ENCODE measurements at regions not wholly inside any gene's neighbourhood (a gene's known extent, or its start where the extent isn't known, plus 50 kb on each side); places are given as distances from the start of the nearest gene placed in this dataset.
"Not testable (repeated sequence)": the region's sequence is repeated elsewhere in the genome, so short reads cannot be mapped to it uniquely, and the experiment has no call there.

DNA sequence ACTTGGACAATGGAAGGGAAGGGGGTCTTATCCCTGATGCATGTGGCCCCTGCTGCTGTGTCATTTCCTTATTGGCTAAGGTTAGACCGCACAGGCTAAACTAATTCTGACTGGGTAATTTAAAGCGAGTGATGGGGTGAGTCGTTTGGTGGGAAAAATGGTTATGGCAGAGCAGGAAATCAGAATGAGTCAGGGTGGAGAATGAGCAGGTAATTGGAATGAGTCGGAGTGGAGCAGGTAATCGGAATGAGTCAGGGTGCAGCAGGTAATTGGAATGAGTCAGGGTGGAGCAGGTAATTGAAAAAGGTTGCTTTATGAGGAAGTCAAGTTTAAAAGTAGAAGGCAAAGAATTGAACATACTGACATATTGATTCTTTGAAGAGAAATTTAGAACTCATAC lies 901.0 kb downstream of the DSC3 start:
- DNase-seq, result not testable (repeated sequence)

DNA sequence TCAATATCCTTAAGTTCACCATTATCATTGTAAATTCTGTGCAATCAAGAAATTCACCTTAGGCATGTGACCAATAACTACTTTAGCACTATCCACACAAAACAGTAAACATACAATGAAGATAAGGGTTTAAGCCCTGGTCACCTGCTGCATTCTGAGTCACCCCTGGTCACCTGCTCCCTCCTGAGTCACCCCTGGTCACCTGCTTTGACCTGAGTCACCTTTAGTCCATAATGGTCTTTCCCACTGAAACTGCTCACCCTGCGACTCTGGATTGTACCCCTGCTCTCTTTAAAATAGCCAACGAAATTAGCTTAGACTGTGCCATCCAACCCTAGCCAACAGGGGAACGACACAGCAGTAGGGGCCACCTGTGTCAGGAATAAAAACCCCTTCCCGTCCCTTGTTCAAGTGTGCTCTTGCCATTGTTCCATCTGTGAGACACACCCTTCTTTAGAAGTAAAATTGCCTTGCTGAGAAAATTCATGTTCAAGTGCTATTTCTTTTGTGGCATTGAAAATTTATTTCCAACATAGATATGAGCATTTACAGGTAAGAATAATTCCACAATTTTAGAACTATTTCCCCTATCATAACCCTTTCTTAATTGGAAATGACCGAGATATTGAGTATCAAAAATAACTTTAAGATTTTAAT lies 902.8 kb downstream of the DSC3 start:
- DNase-seq, result no peak

DNA sequence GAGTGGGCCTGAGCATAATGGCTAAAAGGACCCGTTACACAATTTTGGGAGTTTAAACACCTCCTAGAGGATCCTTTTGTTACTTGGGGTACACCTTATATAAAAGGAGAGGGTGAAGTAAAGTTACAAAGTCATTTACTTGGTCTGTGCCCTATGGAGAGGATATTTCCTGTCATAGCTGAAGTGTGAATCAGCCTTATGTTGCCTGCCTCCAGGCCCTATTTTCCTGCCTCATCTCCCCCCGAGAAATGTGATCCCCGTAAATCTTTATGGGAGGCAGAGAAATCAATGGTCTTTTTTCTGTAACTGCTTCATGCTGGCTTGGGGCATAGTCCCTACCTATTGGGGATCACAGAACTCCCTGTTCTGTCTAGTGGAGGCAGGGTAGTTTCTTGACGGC lies 906.6 kb downstream of the DSC3 start:
- no peak for DNase-seq

DNA sequence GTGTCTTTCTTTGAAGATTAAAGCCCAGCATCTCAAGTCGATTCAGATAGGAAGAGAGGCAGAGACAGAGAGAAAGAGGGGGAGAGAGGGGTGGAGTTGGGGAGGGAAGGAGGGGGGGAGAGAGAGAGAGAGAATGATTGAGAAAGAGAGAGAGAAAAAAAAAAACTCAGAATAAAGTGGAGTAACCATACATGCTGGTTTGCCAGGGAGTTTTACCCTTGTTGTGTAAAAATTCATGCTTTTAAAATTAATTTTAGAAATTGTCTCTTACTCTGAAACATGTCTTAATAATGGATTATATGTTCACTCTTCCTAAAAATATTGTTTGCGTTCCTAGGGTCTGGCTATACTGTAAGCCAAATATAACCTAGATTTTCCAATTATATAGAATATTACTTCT lies 908.5 kb downstream of the DSC3 start:
- no peak for DNase-seq

- DNase-seq, result no peak
Observed at GRCh38 chr18:30132959-30133358, 909.6 kb downstream of the DSC3 start.

DNA sequence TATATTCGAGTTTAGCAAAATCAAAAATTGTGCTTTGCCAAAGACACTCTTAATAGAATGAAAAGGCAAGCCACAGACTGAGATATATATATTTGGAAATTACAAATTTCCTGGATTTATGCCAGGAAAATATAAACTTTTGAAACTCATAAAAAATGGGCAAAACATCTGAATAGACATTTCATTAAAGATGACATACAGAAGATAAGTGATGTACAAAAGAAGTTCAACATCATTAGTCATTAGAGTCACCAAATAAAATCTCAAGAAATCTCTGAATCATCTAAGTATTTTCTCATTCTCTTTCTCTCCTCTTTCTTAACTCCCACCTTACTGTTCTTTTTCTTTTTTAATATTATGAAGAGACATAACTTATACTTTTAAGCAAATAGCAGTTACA lies 921.1 kb downstream of the DSC3 start:
- DNase-seq, result no peak

DNA sequence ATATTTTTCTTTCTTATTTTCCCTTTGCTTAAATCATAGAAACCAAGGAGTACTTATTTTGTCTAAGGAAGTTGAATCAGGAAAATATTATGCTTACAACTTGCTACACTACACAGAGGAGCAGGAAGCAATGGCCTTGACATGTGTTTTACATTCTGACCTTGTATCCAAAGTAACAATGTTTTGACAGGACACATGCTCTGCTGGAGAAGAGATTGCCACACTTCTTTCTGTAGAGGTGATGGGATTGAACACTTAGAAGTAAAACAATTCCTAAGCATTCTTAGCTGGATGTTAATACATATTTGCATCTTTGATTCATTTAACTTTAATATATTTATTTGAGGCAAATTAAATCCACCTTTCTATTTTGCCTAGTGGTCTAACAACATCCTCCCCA lies 929.1 kb downstream of the DSC3 start:
- DNase-seq, result no peak

DNA sequence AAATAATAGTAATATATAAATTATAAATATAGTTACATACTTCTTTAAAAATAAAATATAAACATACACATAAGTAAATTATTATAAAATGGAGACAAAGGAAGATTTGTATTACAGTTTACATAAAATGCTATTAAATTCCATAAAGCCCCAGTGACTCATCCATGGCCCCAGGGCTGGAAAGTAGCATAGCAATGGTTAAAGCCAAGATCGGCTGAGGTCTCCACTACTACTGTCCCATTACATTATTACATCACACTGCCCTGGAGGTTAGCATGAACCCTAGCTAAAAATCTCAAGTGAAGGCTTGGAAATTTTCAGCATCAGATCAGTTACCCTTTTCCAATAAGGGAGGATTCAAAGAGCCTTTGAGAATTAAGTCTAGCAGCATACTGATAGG lies 936.2 kb downstream of the DSC3 start:
- DNase-seq, result no peak

- no peak for DNase-seq
Observed at GRCh38 chr18:30103881-30104280, 938.7 kb downstream of the DSC3 start.

DNA sequence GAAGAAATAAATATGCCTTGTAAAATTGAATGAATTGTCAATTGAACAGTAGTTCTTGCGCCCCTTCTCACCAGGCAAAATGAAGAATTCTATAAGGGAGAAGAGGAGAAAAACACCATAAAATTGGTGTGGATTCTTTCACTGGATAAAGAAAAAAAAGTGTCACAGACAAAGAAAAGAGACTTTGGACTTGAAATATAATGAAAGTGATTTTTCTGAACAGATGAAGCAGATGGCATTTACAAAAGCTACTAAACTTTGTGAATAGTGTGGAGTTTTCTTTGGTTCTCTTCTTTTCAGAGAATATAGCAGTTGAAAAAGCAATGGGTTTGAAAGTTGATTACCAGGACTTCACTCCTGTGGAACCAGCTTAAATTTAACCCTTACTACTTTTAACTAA lies 945.7 kb downstream of the DSC3 start:
- DNase-seq, result no peak

- no peak for DNase-seq
Observed at GRCh38 chr18:30094556-30094955, 948.0 kb downstream of the DSC3 start.

- DNase-seq, result no peak
Observed at GRCh38 chr18:30093376-30093775, 949.2 kb downstream of the DSC3 start.

DNA sequence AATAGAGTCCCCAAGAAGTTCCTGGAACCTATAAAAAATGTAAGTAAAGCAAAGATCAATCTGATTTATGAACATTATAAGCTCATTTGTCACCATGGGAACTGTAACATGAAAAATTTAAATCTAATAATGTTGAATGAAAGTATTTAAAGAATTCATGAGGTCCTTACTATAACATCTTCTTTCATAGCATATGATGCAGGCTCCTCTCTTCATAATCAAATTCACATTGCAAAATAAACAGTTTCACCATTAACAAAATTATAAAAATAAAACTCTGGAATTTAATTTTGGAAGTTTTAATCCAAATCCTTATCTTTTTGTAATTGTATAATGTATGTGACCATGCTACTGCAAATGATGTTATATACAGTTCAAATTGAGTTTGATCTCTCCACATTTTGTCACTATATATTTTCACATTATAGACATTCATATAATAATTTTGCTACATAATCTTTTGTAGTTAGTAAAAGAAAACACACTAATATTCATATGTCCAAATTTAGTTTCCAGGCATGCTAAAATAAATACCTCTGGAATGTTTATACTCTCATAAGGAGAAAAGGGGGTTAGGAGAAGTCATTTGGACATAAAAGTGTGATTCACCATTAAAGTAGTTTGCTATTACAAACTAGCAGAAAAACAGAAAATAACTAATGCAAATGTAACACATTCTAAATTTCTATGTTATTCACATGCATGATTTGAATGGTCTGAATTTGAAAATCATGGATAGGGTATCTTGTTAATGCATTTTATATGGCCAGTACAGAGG lies 954.1 kb downstream of the DSC3 start:
- no peak for DNase-seq

- DNase-seq, result no peak
Observed at GRCh38 chr18:30086351-30086750, 956.2 kb downstream of the DSC3 start.

DNA sequence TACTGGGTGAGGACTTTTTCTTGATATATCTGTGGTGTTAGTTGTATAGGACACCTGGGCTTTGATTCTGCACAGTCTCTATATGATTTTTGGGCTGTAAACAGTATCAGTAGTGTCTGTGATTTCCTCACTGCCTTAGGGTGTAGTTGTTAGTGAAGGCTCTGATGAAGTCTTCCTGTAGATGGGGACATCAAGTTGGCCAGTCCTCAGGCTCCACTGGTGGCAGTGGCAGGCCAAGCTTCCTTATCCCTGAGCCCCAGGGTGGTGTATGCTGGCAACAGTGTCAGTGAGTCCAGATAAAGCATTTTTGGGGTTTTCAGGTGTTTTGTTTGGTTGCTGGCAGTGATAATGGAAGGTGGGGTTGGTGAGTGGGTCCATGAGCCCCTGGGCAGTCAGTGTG lies 961.4 kb downstream of the DSC3 start:
- DNase-seq, result no peak

GRCh38 chr18:30072609-30073385 lies 969.7 kb downstream of the DSC3 start:
- DNase-seq, result no peak

- no peak for DNase-seq
Observed at GRCh38 chr18:30066288-30066687, 976.3 kb downstream of the DSC3 start.

GRCh38 chr18:30057398-30057797 lies 985.1 kb downstream of the DSC3 start:
- DNase-seq, result no peak

DNA sequence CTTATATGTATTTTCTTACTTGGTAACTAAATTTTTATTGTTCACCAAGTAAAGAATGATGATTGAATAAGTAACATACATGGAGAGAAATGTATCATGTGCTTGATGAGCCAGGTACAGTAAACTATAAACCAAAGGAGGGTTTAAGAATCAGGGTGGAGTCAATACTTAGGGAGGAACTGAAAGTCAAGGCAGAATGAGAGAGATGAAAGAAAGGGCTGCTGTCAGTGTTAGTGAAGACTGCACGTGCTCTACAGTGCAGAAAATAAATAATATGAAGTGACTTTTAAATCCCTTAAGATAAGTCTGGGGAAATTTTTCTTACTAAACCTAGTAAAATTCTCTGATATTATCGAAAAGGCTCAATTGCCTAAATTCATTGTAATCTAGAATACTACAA lies 986.0 kb downstream of the DSC3 start:
- DNase-seq, result no peak

DNA sequence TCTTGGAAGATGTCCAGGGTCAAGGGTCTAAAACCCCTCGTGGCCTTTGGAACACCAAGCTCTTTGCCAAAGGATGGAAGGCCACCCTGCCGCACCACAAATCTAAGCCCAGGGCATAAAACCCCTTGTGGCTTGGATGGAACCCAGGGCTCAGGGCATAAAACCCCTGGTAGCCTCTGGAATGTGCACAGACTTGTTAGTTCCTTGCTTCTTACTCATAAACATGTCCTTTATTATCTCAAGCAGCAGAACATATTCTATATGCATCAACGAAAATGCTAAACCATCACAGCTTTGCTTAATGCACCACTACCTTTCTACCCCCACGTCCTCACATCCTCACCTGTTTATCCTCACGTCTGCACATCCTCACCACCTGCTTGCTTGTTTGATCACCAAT lies 998.0 kb downstream of the DSC3 start:
- no peak for DNase-seq

DNA sequence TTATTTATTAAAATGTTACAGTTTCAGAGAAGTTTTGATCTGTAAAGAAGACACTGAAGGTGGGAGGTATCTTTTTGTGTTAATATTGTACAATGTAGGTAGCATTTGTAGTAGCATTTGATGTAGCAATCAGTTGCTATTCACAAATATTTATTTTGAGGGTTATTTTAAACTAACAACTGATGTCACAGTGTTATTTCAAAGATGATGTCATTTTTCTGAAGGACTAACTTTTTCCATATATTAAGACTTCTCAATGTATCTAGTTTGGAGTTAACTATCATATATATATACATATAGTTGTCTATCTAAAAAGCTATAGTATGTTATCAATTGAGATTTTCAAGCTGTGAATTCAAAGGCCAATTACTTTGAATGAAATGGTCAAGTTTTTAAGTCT lies 1003.3 kb downstream of the DSC3 start:
- DNase-seq, result no peak

GRCh38 chr18:30034818-30035217 lies 1007.7 kb downstream of the DSC3 start:
- no peak for DNase-seq

DNA sequence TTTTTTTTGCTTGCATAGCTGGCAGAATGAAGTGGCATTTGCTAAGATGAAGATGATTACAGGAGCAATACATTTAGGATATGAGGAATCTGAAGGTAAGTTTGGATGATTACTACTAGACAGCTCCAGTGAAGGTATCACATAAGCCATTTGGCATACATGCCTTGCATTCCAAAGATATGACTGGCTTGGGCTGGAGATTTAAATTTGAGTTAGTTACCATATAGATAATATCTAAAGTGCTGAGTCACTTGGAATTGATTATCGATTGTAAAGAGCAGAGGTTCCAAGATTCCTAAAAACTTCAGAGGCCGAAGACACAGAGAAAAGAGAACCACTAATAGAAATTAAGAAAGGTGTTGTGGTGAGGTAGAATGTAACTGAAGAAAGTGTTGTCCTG lies 1026.4 kb downstream of the DSC3 start:
- DNase-seq, result no peak

GRCh38 chr18:30004965-30005364 lies 1037.6 kb downstream of the DSC3 start:
- DNase-seq, result no peak
